ENCODE measurements at regions not wholly inside any gene's neighbourhood (a gene's known extent, or its start where the extent isn't known, plus 50 kb on each side); places are given as distances from the start of the nearest gene placed in this dataset.
A peak's percentile ranks its signal among the peaks of the same experiment; 100 is the strongest.

GRCh38 chr13:39250440-39250839, 212.2 kb downstream of the NHLRC3 start:
- POLR2A ChIA-PET: no interaction called here
- Histone ChIP-seq H3K27ac (ENCODE audit: low read depth, low read length) (no peak overlapping the region), H3K27me3 (ENCODE audit: control insufficient read depth in 2 of 2, insufficient read depth in 2 of 2, low read length in 2 of 2) (no peaks in the 10 kb centered on the region), H3K4me3 (ENCODE audit: low read length) (no peak overlapping the region), H3K9me3 (ENCODE audit: control insufficient read depth in 2 of 3, low read length in 3 of 3) (no peaks in the 10 kb centered on the region), H3K36me3 (ENCODE audit: control insufficient read depth in 2 of 3, insufficient read depth in 3 of 3, low read length in 3 of 3) (no peaks in the 10 kb centered on the region), H3K4me1 (ENCODE audit: control insufficient read depth in 2 of 2, insufficient read depth in 2 of 2, low read length in 2 of 2) (no peaks in the 10 kb centered on the region)
- CTCF ChIA-PET: no interaction called here
- H3K4me1 Mint-ChIP-seq: peaks cover 0 to 2% (median 0%) of the 10 kb centered on the region in 7 donors
- no peak for DNase-seq
- ATAC-seq: no peak
- intact Hi-C loops (cut with micrococcal nuclease): no loop called here
- peaks cover 3 to 20% (median 10%) of the 10 kb centered on the region in 5 donors for H3K27me3 Mint-ChIP-seq
- no peak overlapping the region for H3K4me3 Mint-ChIP-seq
- no peaks in the 10 kb centered on the region for H3K9me3 Mint-ChIP-seq
- no peak overlapping the region for H3K27ac Mint-ChIP-seq
- H3K36me3 Mint-ChIP-seq: no peaks in the 10 kb centered on the region

GRCh38 chr13:39251340-39251739, 213.1 kb downstream of the NHLRC3 start:
- intact Hi-C loops (cut with micrococcal nuclease): no loop called here
- no peak overlapping the region for H3K4me3 Mint-ChIP-seq
- peaks cover 0 to 17% (median 10%) of the 10 kb centered on the region in 5 donors for H3K27me3 Mint-ChIP-seq
- Histone ChIP-seq H3K27me3 (ENCODE audit: control insufficient read depth in 2 of 2, insufficient read depth in 2 of 2, low read length in 2 of 2) (no peaks in the 10 kb centered on the region), H3K9me3 (ENCODE audit: control insufficient read depth in 2 of 3, low read length in 3 of 3) (no peaks in the 10 kb centered on the region), H3K4me3 (ENCODE audit: low read length) (no peak overlapping the region), H3K27ac (ENCODE audit: low read depth, low read length) (no peak overlapping the region), H3K4me1 (ENCODE audit: control insufficient read depth in 2 of 2, insufficient read depth in 2 of 2, low read length in 2 of 2) (no peaks in the 10 kb centered on the region), H3K36me3 (ENCODE audit: control insufficient read depth in 2 of 3, insufficient read depth in 3 of 3, low read length in 3 of 3) (no peaks in the 10 kb centered on the region)
- POLR2A ChIA-PET: no interaction called here
- no peak overlapping the region for H3K27ac Mint-ChIP-seq
- CTCF ChIA-PET: no interaction called here
- ATAC-seq: no peak
- no peaks in the 10 kb centered on the region for H3K36me3 Mint-ChIP-seq
- DNase-seq: no peak
- peaks cover 0 to 4% (median 0%) of the 10 kb centered on the region in 7 donors for H3K4me1 Mint-ChIP-seq
- no peaks in the 10 kb centered on the region for H3K9me3 Mint-ChIP-seq

- CTCF ChIA-PET: no interaction called here
- Mint-ChIP-seq H3K36me3 (no peaks in the 10 kb centered on the region), H3K9me3 (no peaks in the 10 kb centered on the region), H3K4me1 (peaks cover 0 to 7% (median 0%) of the 10 kb centered on the region in 7 donors), H3K27me3 (peaks cover 0 to 8% (median 3%) of the 10 kb centered on the region in 5 donors), H3K4me3 (no peak overlapping the region), H3K27ac (no peak overlapping the region)
- no peaks in the 10 kb centered on the region for H3K36me3 ChIP-seq (ENCODE audit: control insufficient read depth in 2 of 3, insufficient read depth in 3 of 3, low read length in 3 of 3)
- ATAC-seq (no peak), DNase-seq (no peak)
- POLR2A ChIA-PET: no interaction called here
- no peaks in the 10 kb centered on the region for H3K9me3 ChIP-seq (ENCODE audit: control insufficient read depth in 2 of 3, low read length in 3 of 3)
- no peaks in the 10 kb centered on the region for H3K4me1 ChIP-seq (ENCODE audit: control insufficient read depth in 2 of 2, insufficient read depth in 2 of 2, low read length in 2 of 2)
- no peak overlapping the region for H3K4me3 ChIP-seq (ENCODE audit: low read length)
- H3K27me3 ChIP-seq (ENCODE audit: control insufficient read depth in 2 of 2, insufficient read depth in 2 of 2, low read length in 2 of 2): no peaks in the 10 kb centered on the region
- intact Hi-C loops (cut with micrococcal nuclease): no loop called here
- H3K27ac ChIP-seq (ENCODE audit: low read depth, low read length): no peak overlapping the region
Measured at GRCh38 chr13:39253774-39254173, 215.5 kb downstream of the NHLRC3 start.

GRCh38 chr13:39254601-39255000, 216.3 kb downstream of the NHLRC3 start:
- no peak overlapping the region for H3K27ac ChIP-seq (ENCODE audit: low read depth, low read length)
- DNase-seq (no peak), ATAC-seq (no peak)
- ChIA-PET CTCF (no interaction called here), POLR2A (no interaction called here)
- H3K27me3 ChIP-seq (ENCODE audit: control insufficient read depth in 2 of 2, insufficient read depth in 2 of 2, low read length in 2 of 2): no peaks in the 10 kb centered on the region
- Mint-ChIP-seq H3K4me1 (peaks cover 0 to 11% (median 0%) of the 10 kb centered on the region in 7 donors), H3K9me3 (no peaks in the 10 kb centered on the region), H3K27ac (no peak overlapping the region), H3K4me3 (no peak overlapping the region), H3K36me3 (no peaks in the 10 kb centered on the region), H3K27me3 (peaks cover 0 to 6% (median 3%) of the 10 kb centered on the region in 5 donors)
- H3K9me3 ChIP-seq (ENCODE audit: control insufficient read depth in 2 of 3, low read length in 3 of 3): no peaks in the 10 kb centered on the region
- no peaks in the 10 kb centered on the region for H3K4me1 ChIP-seq (ENCODE audit: control insufficient read depth in 2 of 2, insufficient read depth in 2 of 2, low read length in 2 of 2)
- intact Hi-C loops (cut with micrococcal nuclease): no loop called here
- no peaks in the 10 kb centered on the region for H3K36me3 ChIP-seq (ENCODE audit: control insufficient read depth in 2 of 3, insufficient read depth in 3 of 3, low read length in 3 of 3)
- no peak overlapping the region for H3K4me3 ChIP-seq (ENCODE audit: low read length)

- ATAC-seq (no peak), DNase-seq (no peak)
- Mint-ChIP-seq H3K27ac (no peak overlapping the region), H3K9me3 (no peaks in the 10 kb centered on the region), H3K4me1 (peaks cover 0 to 20% (median 0%) of the 10 kb centered on the region in 7 donors), H3K4me3 (no peak overlapping the region), H3K27me3 (peaks cover 0 to 4% (median 0%) of the 10 kb centered on the region in 5 donors), H3K36me3 (no peaks in the 10 kb centered on the region)
- Histone ChIP-seq H3K27me3 (ENCODE audit: control insufficient read depth in 2 of 2, insufficient read depth in 2 of 2, low read length in 2 of 2) (no peaks in the 10 kb centered on the region), H3K27ac (ENCODE audit: low read depth, low read length) (no peak overlapping the region), H3K4me3 (ENCODE audit: low read length) (no peak overlapping the region), H3K9me3 (ENCODE audit: control insufficient read depth in 2 of 3, low read length in 3 of 3) (no peaks in the 10 kb centered on the region), H3K4me1 (ENCODE audit: control insufficient read depth in 2 of 2, insufficient read depth in 2 of 2, low read length in 2 of 2) (no peaks in the 10 kb centered on the region), H3K36me3 (ENCODE audit: control insufficient read depth in 2 of 3, insufficient read depth in 3 of 3, low read length in 3 of 3) (no peaks in the 10 kb centered on the region)
- intact Hi-C loops (cut with micrococcal nuclease): no loop called here
- ChIA-PET CTCF (no interaction called here), POLR2A (no interaction called here)
Measured at GRCh38 chr13:39257642-39258041, 219.4 kb downstream of the NHLRC3 start.

GRCh38 chr13:39259371-39260140, 221.3 kb downstream of the NHLRC3 start:
- Histone ChIP-seq H3K36me3 (ENCODE audit: control insufficient read depth in 2 of 3, insufficient read depth in 3 of 3, low read length in 3 of 3) (no peaks in the 10 kb centered on the region), H3K4me3 (ENCODE audit: low read length) (no peak overlapping the region), H3K27me3 (ENCODE audit: control insufficient read depth in 2 of 2, insufficient read depth in 2 of 2, low read length in 2 of 2) (no peaks in the 10 kb centered on the region), H3K27ac (ENCODE audit: low read depth, low read length) (no peak overlapping the region), H3K4me1 (ENCODE audit: control insufficient read depth in 2 of 2, insufficient read depth in 2 of 2, low read length in 2 of 2) (no peaks in the 10 kb centered on the region), H3K9me3 (ENCODE audit: control insufficient read depth in 2 of 3, low read length in 3 of 3) (no peaks in the 10 kb centered on the region)
- Mint-ChIP-seq H3K4me3 (no peak overlapping the region), H3K9me3 (no peaks in the 10 kb centered on the region), H3K4me1 (peaks cover 0 to 20% (median 0%) of the 10 kb centered on the region in 7 donors), H3K27ac (peak overlapping the region in 1 of 9 donors; percentile 74), H3K36me3 (no peaks in the 10 kb centered on the region), H3K27me3 (peaks cover 0 to 4% (median 0%) of the 10 kb centered on the region in 5 donors)
- DNase-seq (peak in 1 of 9 donors; percentile 27), ATAC-seq (peak; percentile 22)
- CTCF ChIA-PET: no interaction called here
- POLR2A ChIA-PET: no interaction called here
- intact Hi-C loops (cut with micrococcal nuclease): loop anchor here in 1 of 2 donors (5.0 to 10.0 kb wide), 2 partner anchors 353 to 415 kb away; no protein-coding TSS in a partner anchor

- intact Hi-C loops (cut with micrococcal nuclease): loop anchor here (1.0 to 10.0 kb wide), 4 partner anchors 118 to 412 kb away; no protein-coding TSS in a partner anchor
- H3K27ac ChIP-seq (ENCODE audit: low read depth, low read length): no peak overlapping the region
- no peaks in the 10 kb centered on the region for H3K27me3 ChIP-seq (ENCODE audit: control insufficient read depth in 2 of 2, insufficient read depth in 2 of 2, low read length in 2 of 2)
- DNase-seq (peak in 3 of 9 donors; percentile 1 to 36 (median 11)), ATAC-seq (peak; percentile 38)
- Mint-ChIP-seq H3K36me3 (no peaks in the 10 kb centered on the region), H3K9me3 (peaks cover 0 to 9% (median 0%) of the 10 kb centered on the region in 11 donors), H3K27ac (no peak overlapping the region), H3K4me3 (no peak overlapping the region), H3K4me1 (peaks cover 0 to 15% (median 0%) of the 10 kb centered on the region in 7 donors), H3K27me3 (peaks cover 0 to 17% (median 4%) of the 10 kb centered on the region in 5 donors)
- ChIA-PET CTCF (no interaction called here), POLR2A (no interaction called here)
- no peaks in the 10 kb centered on the region for H3K9me3 ChIP-seq (ENCODE audit: control insufficient read depth in 2 of 3, low read length in 3 of 3)
- no peak overlapping the region for H3K4me3 ChIP-seq (ENCODE audit: low read length)
- no peaks in the 10 kb centered on the region for H3K36me3 ChIP-seq (ENCODE audit: control insufficient read depth in 2 of 3, insufficient read depth in 3 of 3, low read length in 3 of 3)
- no peaks in the 10 kb centered on the region for H3K4me1 ChIP-seq (ENCODE audit: control insufficient read depth in 2 of 2, insufficient read depth in 2 of 2, low read length in 2 of 2)
Measured at GRCh38 chr13:39263033-39263432, 224.8 kb downstream of the NHLRC3 start.
